ENCODE measurements at regions not wholly inside any gene's neighbourhood (a gene's known extent, or its start where the extent isn't known, plus 50 kb on each side); places are given as distances from the start of the nearest gene placed in this dataset.
"Not testable (repeated sequence)": the region's sequence is repeated elsewhere in the genome, so short reads cannot be mapped to it uniquely, and the experiment has no call there.

DNA sequence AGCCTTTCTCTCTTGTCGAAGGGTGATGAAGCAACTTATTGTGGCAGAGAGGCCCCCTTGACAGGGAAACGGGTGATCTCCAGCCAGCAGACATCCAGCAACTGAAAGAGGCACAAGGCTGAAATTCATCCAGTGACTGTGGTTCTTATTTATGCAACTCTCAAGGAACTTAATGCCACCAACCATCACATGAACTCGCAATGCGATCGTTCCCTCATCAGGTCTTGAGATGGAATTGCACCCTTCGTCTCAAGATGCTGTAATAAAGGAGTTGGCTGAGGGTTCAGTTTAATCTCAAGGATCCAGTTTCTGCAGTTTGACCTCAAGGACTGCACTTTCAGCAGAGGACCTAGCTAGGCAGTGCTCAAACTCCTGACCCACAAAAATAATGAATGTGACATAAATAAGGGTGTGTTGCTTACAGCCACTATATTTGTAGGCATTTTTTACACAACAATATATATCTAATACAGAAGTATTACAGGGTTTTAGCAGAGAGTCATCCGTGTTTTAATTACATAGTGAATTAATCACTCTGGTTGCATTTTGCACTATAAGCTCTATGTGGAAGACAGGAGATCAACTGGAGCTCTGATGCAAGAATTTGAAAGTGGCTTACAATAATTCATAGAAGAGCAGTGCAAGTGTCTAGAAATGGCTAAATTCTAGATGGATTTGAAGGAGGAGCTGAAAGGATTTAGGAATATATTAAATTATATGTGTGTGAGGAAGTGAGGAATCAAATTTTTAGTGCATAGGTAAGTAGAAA, 957.8 kb upstream of the CTNND2 start:
- DNase-seq (ENCODE audit: extremely low read depth in 1 of 11, low read depth in 9 of 11, low spot score in 4 of 11), result no peak

DNA sequence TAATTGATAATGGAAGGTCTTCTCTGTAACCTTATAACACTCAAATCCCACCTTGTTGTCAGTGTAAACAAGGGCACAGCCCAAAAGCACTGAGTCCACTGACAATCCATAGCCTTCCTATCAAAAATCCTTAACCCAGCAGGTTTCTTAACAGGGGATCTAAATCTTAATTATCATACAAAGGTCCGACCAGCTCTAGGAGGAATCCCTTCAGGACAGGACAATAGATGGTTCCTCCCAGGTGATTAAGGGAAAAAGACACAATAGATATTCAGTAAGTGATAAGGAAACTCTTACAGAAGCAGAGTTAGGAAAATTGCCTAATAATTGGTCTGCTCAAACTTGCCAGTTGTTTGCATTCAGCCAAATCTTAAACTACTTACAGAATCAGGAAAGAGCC, 951.9 kb upstream of the CTNND2 start:
- not testable (repeated sequence) for DNase-seq (ENCODE audit: extremely low read depth in 1 of 11, low read depth in 9 of 11, low spot score in 4 of 11)

DNA sequence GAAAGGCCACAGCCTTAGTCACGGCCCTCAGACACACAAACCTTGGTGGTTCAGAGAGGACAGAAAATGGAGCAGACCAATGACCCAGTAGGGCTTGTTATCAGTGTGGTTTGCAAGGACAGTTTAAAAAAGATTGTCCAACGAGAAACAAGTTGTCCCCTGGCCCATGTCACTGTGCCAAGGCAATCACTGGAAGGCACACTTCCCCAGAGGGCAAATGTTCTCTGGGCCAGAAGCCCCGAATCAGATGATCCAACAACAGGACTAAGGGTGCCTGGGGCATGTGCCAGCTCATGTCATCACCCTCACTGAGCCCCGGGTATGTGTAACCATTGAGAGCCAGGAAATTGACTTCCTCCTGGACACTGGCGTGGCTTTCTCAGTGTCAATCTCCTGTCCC, 950.1 kb upstream of the CTNND2 start:
- DNase-seq (ENCODE audit: extremely low read depth in 1 of 11, low read depth in 9 of 11, low spot score in 4 of 11), result no peak

DNA sequence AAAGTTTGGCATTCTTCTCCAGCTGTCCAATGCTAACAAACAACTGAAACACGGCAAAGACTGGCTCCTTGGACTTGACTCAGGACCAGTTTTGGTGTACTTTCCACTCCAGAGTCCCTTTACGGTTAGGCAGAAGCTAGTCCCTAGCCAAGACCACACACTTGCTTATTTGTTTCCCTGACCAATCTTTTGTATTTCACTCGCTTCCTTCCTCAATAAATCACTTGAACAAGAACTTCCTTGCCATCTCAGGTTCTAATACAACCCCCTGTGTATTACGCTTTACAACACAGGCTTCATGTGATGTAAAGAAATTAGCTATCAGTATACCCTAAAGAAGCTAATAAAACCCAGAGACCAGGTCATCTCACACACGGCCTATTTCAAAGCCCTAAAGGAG, 947.5 kb upstream of the CTNND2 start:
- DNase-seq (ENCODE audit: extremely low read depth in 1 of 11, low read depth in 9 of 11, low spot score in 4 of 11), result no peak

DNA sequence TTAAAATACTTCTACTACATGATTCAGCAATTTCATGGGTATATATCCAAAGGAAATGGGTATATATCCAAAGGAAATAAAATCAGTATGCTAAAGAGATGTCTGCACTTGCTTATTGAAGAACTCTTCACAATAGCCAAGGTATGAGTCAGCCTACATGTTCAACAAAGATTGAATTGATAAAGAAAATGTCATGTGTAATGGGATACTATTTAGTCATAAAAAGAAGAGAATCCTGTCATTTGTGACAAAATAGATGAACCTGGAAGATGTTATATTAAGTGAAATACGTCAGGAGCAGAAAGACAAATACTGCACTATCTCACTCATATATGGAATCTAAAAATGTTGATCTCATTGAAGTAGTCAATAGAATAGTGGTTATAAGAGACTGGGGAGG, 944.5 kb upstream of the CTNND2 start:
- no peak for DNase-seq (ENCODE audit: extremely low read depth in 1 of 11, low read depth in 9 of 11, low spot score in 4 of 11)

DNA sequence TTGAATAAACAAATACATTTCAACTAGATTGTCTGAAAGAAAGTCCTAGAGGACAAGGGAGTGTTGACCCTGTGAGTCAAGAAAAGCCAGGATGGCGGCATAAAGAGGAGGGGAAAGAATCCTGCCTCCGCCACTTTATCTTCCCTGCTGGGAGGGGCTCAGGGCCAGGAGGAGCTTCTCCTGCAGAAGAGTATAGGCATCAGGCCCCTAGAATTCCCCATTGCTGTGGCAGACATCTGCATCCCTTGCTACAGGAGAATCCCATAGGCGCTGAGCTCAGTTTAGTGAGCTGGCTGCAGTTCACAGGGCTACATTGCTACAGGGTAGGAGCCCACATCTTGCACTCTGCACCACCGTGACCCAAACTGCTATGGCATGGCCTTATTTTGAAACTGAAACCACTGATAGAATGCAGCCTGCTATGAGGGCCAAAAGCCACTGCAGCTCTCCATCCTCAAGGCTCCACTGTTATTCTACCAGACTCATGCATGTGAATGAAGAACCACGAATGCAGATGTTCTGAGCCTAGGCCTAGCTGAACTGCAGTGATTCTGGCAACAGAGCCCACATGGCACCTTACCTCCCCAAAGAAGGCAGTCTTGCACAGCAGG, 941.4 kb upstream of the CTNND2 start:
- DNase-seq (ENCODE audit: extremely low read depth in 1 of 11, low read depth in 9 of 11, low spot score in 4 of 11), result no peak

DNA sequence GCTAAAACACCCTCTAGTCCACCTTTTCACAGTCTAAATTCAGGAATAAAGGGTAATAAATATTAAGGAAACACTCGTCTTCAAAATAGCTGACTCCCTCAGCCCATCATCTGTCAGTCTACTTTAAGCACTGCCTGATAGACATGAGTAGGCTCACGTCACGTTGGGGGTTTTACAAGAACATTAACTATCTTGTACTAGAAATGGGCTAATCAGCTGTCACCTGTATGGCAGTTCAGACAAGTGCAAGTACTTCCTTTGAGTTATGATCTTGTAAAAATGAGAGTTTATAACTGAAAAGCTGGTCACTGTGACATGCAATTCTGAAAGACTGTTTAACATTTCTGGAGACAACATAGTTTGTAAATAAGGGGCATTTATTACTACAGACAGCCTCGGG, 936.7 kb upstream of the CTNND2 start:
- DNase-seq (ENCODE audit: extremely low read depth in 1 of 11, low read depth in 9 of 11, low spot score in 4 of 11), result no peak

DNA sequence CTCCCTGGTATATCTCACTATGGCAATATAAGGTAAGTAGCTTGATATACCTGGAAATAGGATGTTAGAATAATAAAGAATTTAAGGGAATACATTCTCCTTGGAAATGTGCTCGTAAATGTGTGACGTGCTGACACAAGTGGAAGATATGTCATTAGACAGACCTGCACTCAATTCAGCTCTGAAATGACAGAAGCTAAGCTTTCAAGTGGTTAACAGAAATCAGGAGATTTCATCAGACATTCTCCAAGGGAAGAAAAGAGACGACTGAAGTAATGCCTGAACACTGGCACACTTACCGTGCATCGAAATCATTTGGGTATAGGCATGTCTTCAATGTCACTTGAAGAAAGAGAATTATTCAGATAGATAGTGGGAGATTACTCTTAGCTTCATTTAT, 933.3 kb upstream of the CTNND2 start:
- DNase-seq (ENCODE audit: extremely low read depth in 1 of 11, low read depth in 9 of 11, low spot score in 4 of 11), result no peak

DNA sequence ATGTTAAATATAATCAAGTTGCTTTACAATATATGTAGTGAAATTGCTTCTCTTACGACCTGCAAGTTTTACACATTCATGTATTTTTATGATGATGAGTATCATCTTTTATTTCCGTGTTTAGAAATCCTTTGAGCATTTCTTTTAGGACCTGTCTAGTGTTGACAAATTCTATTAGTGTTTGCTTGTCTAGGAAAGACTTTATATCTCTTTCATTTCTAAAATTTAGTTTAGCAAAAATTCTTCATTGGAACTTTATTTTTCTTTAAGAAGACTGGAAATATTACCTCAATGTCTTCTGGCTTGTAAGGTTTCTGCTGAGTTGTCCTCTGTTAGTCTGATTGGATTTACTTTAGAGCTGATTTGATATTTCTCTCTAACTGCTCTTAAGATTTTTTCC, 920.9 kb upstream of the CTNND2 start:
- no peak for DNase-seq (ENCODE audit: extremely low read depth in 1 of 11, low read depth in 9 of 11, low spot score in 4 of 11)

DNA sequence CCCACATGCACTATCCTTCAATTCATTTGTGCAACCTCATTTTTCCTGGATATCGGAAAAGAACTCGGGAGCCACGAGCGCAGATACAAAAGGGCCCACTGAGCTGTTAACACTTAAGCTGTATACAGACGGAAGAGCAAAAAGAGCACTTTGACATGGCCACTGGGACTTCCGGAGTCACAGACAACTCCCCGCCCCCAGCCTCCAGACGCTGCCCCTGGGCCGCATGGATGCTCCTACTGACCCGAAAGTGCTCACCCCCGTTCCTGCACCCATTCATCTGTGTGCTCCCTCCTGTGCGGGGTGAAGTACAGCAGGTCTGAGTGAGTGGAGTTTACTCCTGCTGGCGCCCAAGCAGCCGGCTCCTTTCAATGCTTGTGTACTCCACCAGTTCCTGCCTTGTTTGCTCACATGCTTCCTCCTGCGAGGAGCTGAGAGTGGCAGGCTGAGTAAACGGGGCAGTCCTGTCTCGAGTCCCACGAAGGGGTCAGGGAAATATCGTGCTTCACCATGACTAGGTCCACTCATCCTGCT, 901.0 kb upstream of the CTNND2 start:
- DNase-seq (ENCODE audit: extremely low read depth in 1 of 11, low read depth in 9 of 11, low spot score in 4 of 11), result no peak

DNA sequence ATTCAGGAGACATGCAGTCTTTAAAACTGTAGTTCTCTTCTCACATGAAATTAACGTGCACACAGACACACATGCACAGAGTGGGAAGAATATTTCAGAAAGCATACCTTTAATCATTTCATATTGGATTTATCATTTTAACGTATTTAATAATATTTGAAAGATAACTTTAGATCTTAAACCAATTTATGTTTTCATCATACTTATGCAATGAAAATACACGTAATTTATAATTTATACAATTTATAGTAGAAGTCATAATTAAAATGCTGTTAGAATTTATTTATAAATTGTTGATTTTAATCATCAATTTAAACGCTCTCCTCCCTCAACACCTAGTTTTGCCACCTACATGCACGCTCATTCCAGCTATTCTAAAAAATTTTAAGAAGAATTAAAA, 894.9 kb upstream of the CTNND2 start:
- no peak for DNase-seq (ENCODE audit: extremely low read depth in 1 of 11, low read depth in 9 of 11, low spot score in 4 of 11)

DNA sequence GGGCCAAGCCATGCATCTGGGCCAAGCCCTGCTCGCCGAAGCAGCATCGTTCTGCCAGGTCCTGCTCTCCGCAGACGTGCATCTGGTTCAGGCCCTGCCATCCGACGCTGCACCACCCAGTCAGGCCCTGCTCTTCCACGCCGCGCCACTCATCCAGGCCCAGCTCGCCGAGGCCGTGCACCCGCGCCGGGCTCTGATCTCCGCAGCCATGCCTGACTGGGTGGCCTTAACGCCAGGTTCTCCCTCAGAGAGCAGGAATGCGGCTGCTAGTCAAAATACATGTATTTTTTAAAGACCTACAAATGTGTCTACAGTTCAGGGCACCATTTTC, 891.1 kb upstream of the CTNND2 start:
- no peak for DNase-seq (ENCODE audit: extremely low read depth in 1 of 11, low read depth in 9 of 11, low spot score in 4 of 11)

DNA sequence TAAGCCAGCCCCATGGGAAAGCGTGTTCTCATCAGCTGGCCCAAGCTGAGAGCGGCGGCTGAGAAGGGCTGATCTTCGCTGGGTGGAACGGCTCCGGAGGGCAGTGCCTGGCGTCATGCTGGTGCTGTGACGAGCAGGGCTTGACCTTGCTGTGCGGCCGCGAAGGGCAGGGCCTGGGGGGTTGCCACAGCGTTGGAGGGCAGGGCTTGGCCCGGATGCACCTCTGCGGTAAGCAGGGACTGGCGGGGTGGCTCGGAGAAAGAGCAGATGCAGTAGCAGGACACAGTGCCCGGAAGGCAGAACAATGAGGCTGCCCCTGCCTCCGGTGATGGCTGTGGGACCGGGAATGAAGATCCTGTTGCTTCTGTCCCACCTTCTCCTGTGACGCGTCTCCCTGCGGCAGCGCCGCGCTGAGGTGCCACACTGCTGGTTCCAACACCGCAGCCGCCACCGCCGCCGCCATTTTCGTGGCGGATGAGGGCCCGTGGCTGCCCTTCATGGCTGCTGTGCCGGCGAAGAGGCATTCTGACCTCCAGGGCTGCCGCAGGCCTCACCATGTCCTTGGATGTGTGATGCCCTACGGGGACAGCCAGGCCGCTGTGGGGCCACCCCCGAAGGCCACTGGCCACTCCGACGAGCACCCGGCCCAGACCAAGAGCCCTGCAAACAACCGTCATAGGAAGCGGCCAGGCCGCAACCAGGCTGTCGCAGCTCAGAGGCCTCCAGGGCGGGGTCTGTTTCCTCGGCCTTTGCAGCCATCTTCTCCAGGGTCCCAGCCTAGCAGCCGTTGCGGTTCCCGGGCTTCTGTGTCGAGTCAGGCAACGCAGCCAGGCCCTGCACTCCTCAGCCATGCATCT, 890.5 kb upstream of the CTNND2 start:
- DNase-seq (ENCODE audit: extremely low read depth in 1 of 11, low read depth in 9 of 11, low spot score in 4 of 11), result no peak

DNA sequence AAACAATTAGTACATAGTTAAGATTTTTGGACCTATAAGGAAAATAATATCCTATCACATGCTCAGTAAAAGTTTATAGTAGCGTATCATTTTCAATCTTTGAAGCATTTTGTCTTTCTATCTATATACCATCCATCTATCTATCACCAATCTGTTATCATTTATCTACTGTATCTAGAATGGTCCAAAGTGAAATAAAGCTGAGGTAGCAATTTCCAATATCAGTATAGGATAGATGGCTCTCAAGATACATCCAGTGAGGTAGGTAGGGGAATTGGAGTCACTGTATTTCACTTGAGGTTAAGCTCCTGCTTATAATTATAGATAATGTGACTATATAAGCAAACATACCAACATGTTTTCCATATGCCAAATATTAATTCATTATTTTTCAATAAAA, 889.1 kb upstream of the CTNND2 start:
- no peak for DNase-seq (ENCODE audit: extremely low read depth in 1 of 11, low read depth in 9 of 11, low spot score in 4 of 11)

DNA sequence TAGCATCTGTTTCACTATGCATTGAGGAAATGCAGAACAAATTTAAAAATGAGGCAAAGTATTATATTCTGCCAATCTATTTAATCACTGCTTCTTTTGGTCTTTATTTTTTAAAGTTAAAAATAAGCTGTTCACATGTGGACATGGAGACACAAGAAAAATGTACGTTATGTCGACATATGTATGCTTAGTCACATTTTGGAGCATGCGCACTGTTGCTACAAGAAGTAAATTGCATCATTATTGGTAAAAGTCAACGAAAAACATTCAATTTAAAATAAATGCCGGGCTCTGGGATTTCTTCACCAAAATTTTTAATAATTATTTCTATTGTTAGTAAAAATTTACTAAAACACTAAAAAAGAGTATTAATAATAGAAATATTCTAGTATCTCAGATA, 876.3 kb upstream of the CTNND2 start:
- no peak for DNase-seq (ENCODE audit: extremely low read depth in 1 of 11, low read depth in 9 of 11, low spot score in 4 of 11)

DNA sequence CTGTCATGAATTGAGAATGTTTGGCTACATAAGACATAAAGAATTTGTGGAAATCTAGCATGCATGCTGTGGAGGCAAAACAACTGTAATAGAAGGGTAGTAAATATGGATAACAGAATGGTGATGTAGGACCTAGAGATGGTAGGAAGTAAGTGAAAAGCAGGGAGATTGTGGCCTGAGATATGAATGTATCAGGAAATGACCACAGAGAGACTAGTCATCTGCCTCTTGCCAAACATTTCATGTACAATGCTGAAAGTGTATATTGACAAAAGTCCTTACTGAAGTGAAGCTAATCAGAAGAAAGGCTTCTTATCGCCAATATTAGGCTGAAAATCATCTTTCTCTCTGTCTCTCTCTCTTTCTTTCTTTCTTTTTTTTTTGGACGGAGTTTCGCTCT, 873.1 kb upstream of the CTNND2 start:
- no peak for DNase-seq (ENCODE audit: extremely low read depth in 1 of 11, low read depth in 9 of 11, low spot score in 4 of 11)

DNA sequence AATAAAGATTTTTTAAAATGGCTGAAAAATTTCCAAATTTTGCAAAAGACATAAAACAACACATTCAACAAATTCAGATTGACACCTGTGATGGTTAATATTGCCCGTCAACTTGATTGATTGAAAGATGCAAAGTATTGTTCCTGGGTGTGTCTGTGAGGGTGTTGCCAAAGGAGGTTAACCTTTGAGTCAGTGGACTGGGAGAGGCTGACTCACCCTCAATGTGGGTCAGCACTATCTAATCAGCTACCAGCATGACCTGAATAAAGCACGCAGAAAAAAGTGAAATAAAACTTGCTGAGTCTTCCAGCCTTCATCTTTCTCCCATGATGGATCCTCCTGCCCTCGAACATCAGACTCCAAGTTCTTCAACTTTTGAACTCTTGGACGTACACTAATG, 868.0 kb upstream of the CTNND2 start:
- DNase-seq (ENCODE audit: extremely low read depth in 1 of 11, low read depth in 9 of 11, low spot score in 4 of 11), result no peak

DNA sequence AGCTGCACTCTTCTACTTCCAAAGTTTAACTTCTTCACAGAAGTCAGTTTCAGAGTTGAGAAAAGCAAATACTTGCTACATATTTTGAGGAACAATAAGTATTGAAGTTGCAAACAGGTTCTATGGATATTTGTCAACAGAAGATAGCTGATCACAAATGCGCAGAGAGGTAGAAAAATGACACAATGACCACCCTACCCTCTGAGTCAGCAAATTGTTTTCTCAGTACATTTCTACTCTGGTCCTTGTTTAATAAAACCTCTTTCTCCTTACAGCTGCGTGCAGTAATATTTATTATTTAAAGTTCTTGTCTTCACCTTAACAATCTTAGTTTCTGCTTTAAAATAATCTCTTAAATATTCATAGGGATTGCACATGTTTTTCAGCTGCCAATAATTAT, 855.1 kb upstream of the CTNND2 start:
- no peak for DNase-seq (ENCODE audit: extremely low read depth in 1 of 11, low read depth in 9 of 11, low spot score in 4 of 11)

DNA sequence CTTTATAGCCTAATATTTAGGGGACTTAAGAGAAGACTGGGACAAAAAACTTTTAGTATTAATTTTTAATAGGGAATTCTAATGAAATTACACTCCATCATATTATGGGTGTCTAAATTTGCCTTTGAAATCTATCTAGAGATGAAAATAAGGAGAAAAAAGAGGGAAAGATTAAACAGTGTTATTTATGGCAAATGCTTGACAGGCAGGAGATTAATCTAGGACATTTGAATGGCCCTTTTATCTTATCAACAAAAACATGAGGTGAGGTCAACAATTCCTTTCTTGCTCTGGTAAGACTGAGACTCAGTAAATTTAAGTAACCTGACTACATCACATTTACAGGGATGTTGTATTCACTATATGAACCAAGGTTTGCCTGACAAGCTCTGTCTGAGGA, 852.8 kb upstream of the CTNND2 start:
- no peak for DNase-seq (ENCODE audit: extremely low read depth in 1 of 11, low read depth in 9 of 11, low spot score in 4 of 11)

DNA sequence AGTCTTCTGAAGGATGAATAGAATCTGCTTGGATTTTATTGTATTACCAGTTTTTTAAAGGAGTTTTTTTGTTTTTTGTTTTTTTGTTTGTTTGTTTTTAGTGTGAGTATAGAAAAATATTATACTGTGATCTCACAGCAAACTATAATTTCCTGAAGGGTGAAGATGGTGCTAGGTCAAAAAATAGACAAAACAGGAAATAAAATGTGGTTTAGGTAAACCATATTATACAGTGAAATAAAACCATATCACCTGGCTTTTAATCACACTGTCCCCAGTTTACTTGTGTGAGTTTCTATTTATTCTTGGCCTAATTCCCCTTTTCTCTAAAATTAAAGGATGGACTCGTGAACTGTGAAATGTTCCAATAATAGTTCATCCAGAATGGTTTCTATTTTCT, 841.3 kb upstream of the CTNND2 start:
- DNase-seq (ENCODE audit: extremely low read depth in 1 of 11, low read depth in 9 of 11, low spot score in 4 of 11), result no peak

Data from renal cortex interstitium (tissue), 11 donors.